SK-N-SH treated with all-trans-retinoic acid at 6 μM for 48 hours (cell line): ENCODE measurements at regions not wholly inside any gene's neighbourhood (a gene's known extent, or its start where the extent isn't known, plus 50 kb on each side); places are given as distances from the start of the nearest gene placed in this dataset.

Experiments
- ATAC-seq: fragments of 200-7000 bp; cut with Tn5 transposase; 3 replicates; pipeline ENCODE4 v1.9.1; 2020; ENCODE audit warnings: mild to moderate bottlenecking, moderate library complexity
- ARNTL ChIP-seq: fragments of 450-650 bp; formaldehyde crosslinking; IDR thresholded peaks from 2 replicates; pipeline ENCODE4 v1.5.0; 2020; ENCODE audit warnings: low read depth, mild to moderate bottlenecking, moderate library complexity, borderline replicate concordance
- BACH2 ChIP-seq: fragments of 250-450 bp; sonication (Bioruptor Pico); IDR thresholded peaks from 2 replicates; pipeline ENCODE4 v1.9.0; 2021; ENCODE audit warnings: mild to moderate bottlenecking, borderline replicate concordance
- CREB5 ChIP-seq: fragments of 250-450 bp; sonication (Bioruptor Pico); IDR thresholded peaks from 2 replicates; pipeline ENCODE4 v1.5.1; 2020; ENCODE audit warnings: low read depth, mild to moderate bottlenecking, moderate library complexity
- CSDC2 ChIP-seq: fragments of 250-450 bp; sonication (Bioruptor Pico); IDR thresholded peaks from 2 replicates; pipeline ENCODE4 v1.5.0; 2020; ENCODE audit warnings: mild to moderate bottlenecking, moderate library complexity
- CSRNP3 ChIP-seq: fragments of 250-450 bp; sonication (Bioruptor Pico); IDR thresholded peaks from 2 replicates; pipeline ENCODE4 v1.5.1; 2021; ENCODE audit warnings: mild to moderate bottlenecking, moderate library complexity
- ESRRG ChIP-seq: fragments of 250-450 bp; sonication (Bioruptor Pico); IDR thresholded peaks from 2 replicates; pipeline ENCODE4 v1.6.1; 2021; ENCODE audit warnings: mild to moderate bottlenecking
- ISL1 ChIP-seq: fragments of 250-450 bp; sonication (Bioruptor Pico); IDR thresholded peaks from 2 replicates; pipeline ENCODE4 v2.1.2; 2022; ENCODE audit warnings: mild to moderate bottlenecking, moderate library complexity
- OSR1 ChIP-seq: fragments of 250-450 bp; sonication (Bioruptor Pico); IDR thresholded peaks from 2 replicates; pipeline ENCODE4 v1.8.0; 2022; ENCODE audit warnings: moderate library complexity, mild to moderate bottlenecking, inconsistent platforms
- PATZ1 ChIP-seq: fragments of 250-450 bp; sonication (Bioruptor Pico); IDR thresholded peaks from 2 replicates; pipeline ENCODE4 v1.8.0; 2020; ENCODE audit warnings: mild to moderate bottlenecking, moderate library complexity, borderline replicate concordance
- POU6F1 ChIP-seq: fragments of 250-450 bp; sonication (Bioruptor Pico); IDR thresholded peaks from 2 replicates; pipeline ENCODE4 v1.8.0; 2021; ENCODE audit warnings: low read depth, mild to moderate bottlenecking, moderate library complexity, borderline replicate concordance
- PPARA ChIP-seq: fragments of 250-450 bp; sonication (Bioruptor Pico); IDR thresholded peaks from 2 replicates; pipeline ENCODE4 v1.5.0; 2020; ENCODE audit warnings: mild to moderate bottlenecking, borderline replicate concordance
- RARB ChIP-seq: fragments of 250-450 bp; sonication (Bioruptor Pico); IDR thresholded peaks from 2 replicates; pipeline ENCODE4 v1.8.0; 2021; ENCODE audit warnings: mild to moderate bottlenecking, moderate library complexity
- SNAI2 ChIP-seq: fragments of 250-450 bp; sonication (Bioruptor Pico); IDR thresholded peaks from 2 replicates; pipeline ENCODE4 v1.5.0; 2020; ENCODE audit warnings: mild to moderate bottlenecking, moderate library complexity
- TCF4 ChIP-seq: fragments of 250-450 bp; sonication (Bioruptor Pico); IDR thresholded peaks from 2 replicates; pipeline ENCODE4 v1.8.0; 2021; ENCODE audit warnings: mild to moderate bottlenecking, moderate library complexity, borderline replicate concordance
- TOX ChIP-seq: fragments of 250-450 bp; sonication (Bioruptor Pico); IDR thresholded peaks from 2 replicates; pipeline ENCODE4 v1.8.0; 2021; ENCODE audit warnings: mild to moderate bottlenecking, moderate library complexity, borderline replicate concordance
- TSHZ2 ChIP-seq: fragments of 250-450 bp; sonication (Bioruptor Pico); IDR thresholded peaks from 2 replicates; pipeline ENCODE4 v1.5.0; 2020; ENCODE audit warnings: mild to moderate bottlenecking, moderate library complexity
- ZC3H10 ChIP-seq: fragments of 250-450 bp; sonication (Bioruptor Pico); IDR thresholded peaks from 2 replicates; pipeline ENCODE4 v1.5.1; 2021; ENCODE audit warnings: mild to moderate bottlenecking, moderate library complexity
- ZFP3 ChIP-seq: fragments of 250-450 bp; sonication (Bioruptor Pico); IDR thresholded peaks from 2 replicates; pipeline ENCODE4 v1.5.0; 2020; ENCODE audit warnings: mild to moderate bottlenecking, moderate library complexity
- ZFP30 ChIP-seq: fragments of 450-650 bp; formaldehyde crosslinking; IDR thresholded peaks from 2 replicates; pipeline ENCODE4 v1.5.0; 2022; ENCODE audit warnings: mild to moderate bottlenecking, moderate library complexity
- ZNF565 ChIP-seq: fragments of 450-650 bp; formaldehyde crosslinking; conservative IDR thresholded peaks from 2 replicates; pipeline ENCODE4 v1.5.0; 2020; ENCODE audit warnings: low read depth, mild to moderate bottlenecking, moderate library complexity
- ZNF70 ChIP-seq: fragments of 450-650 bp; formaldehyde crosslinking; IDR thresholded peaks from 2 replicates; pipeline ENCODE4 v1.5.0; 2020; ENCODE audit warnings: mild to moderate bottlenecking, moderate library complexity

GRCh38 chr6:77131426-77131825 lies 331.9 kb downstream of the HTR1B start:
- TF ChIP-seq TOX (CRISPR knock-in tag) (no peak), POU6F1 (no peak), SNAI2 (CRISPR knock-in tag) (no peak), ZC3H10 (CRISPR knock-in tag) (no peak), RARB (CRISPR knock-in tag) (no peak), ZFP3 (no peak), ZFP30 (CRISPR knock-in tag) (no peak), TCF4 (CRISPR knock-in tag) (no peak), PPARA (CRISPR knock-in tag) (no peak), ZNF565 (CRISPR knock-in tag) (no peak), ZNF70 (no peak), ISL1 (CRISPR knock-in tag) (no peak), CREB5 (CRISPR knock-in tag) (no peak), ESRRG (CRISPR knock-in tag) (no peak), TSHZ2 (CRISPR knock-in tag) (no peak), OSR1 (CRISPR knock-in tag) (no peak)
- ATAC-seq = no peak

GRCh38 chr6:77124604-77125003 lies 338.7 kb downstream of the HTR1B start:
- TF ChIP-seq TSHZ2 (CRISPR knock-in tag) (no peak), CSDC2 (CRISPR knock-in tag) (no peak), BACH2 (no peak), ARNTL (no peak), ZNF70 (no peak), CSRNP3 (CRISPR knock-in tag) (no peak)
- TF ChIP-seq, all 23 proteins: peak for 0
- ATAC-seq = peak; percentile 75

- TF ChIP-seq TSHZ2 (CRISPR knock-in tag) (no peak), ZFP3 (no peak), BACH2 (no peak), PPARA (CRISPR knock-in tag) (no peak), PATZ1 (CRISPR knock-in tag) (no peak), POU6F1 (no peak), OSR1 (CRISPR knock-in tag) (no peak)
- peak; percentile 27; the same call in 1 of the 3 replicates for ATAC-seq
Measured at GRCh38 chr6:77123527-77123926, 339.8 kb downstream of the HTR1B start.
